GM21737 (cell line): ENCODE measurements at regions not wholly inside any gene's neighbourhood (a gene's known extent, or its start where the extent isn't known, plus 50 kb on each side); places are given as distances from the start of the nearest gene placed in this dataset.
"Not testable (repeated sequence)": the region's sequence is repeated elsewhere in the genome, so short reads cannot be mapped to it uniquely, and the experiment has no call there.

Source experiments
- ATAC-seq: cut with Tn5 transposase; IDR thresholded peaks from one replicate; pipeline ENCODE4 v1.9.1; 2021; ENCODE audit warnings: mild to moderate bottlenecking, moderate library complexity; ENCODE audit not compliant: unreplicated experiment

DNA sequence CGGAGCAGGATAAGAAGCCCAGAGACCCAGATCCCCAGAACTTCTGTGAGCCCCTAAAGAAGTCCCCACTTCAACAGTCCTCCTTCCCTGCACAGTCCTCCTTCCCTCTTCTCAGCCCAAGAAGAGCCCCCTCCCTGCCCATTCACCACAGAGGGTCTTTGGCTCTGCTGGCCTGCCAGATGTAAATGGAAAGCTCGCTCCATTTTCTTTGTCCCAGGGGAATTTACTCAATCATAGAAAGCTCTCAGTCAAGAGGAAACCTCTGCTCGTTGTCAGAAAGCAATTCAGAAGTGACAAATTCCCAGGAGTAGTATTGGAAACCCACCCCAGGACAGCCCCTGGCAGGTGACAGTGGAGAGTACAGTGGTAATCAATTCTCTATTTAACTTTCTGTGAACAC, 105.5 kb upstream of the SMAD3 start:
- no peak for ATAC-seq

GRCh38 chr15:66960519-66960918, 104.9 kb upstream of the SMAD3 start:
- no peak for ATAC-seq

DNA sequence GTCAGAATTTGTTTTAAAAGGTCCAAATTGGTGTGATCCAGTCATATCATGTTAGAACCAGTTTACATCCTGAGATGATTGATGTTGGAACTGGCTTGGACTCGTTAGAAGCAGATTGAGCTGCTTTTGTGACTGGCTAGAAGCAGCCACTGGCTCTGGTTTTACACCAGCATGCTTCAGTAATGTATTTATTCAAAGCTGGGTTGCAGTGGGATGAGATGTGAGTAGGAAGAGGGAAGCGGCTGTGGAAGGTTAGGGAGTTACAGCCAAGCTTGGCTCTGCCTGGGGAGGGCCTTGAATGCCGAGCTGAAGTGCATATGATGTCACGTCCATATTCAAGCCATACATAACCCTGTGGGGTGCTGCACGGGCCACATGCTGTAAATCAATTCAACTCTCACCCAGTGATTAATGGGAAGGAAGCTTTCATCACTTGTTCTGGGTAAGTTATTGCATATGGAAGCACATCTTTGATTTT, 104.0 kb upstream of the SMAD3 start:
- ATAC-seq: no peak

DNA sequence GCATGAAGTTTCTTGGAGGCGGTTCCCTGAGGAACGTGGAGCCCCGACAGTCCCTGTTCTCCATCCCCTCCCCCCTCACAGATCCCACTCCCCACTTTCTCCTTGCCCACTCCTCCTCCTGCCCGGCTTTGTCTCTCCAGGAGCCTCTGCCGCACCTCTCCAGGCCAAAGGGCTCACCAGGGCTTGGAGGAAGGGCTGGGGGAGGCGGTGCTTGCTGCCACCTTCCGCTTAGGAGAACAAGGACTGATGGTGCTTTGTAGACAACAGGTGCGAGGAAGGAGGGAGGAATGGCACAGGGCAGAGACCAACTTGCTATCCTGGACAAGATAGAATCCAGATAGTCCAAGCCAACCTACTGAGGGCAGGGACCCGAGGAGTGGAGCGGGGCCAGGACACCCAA, 103.5 kb upstream of the SMAD3 start:
- no peak for ATAC-seq

GRCh38 chr15:66962522-66962921, 102.9 kb upstream of the SMAD3 start:
- ATAC-seq: no peak

GRCh38 chr15:66963084-66963483, 102.3 kb upstream of the SMAD3 start:
- ATAC-seq: no peak

GRCh38 chr15:66963710-66964109, 101.7 kb upstream of the SMAD3 start:
- ATAC-seq: no peak

- ATAC-seq: no peak
These were observed 101.2 kb upstream of the SMAD3 start for GRCh38 chr15:66964111-66964738.

GRCh38 chr15:66964791-66965190, 100.6 kb upstream of the SMAD3 start:
- ATAC-seq: no peak

DNA sequence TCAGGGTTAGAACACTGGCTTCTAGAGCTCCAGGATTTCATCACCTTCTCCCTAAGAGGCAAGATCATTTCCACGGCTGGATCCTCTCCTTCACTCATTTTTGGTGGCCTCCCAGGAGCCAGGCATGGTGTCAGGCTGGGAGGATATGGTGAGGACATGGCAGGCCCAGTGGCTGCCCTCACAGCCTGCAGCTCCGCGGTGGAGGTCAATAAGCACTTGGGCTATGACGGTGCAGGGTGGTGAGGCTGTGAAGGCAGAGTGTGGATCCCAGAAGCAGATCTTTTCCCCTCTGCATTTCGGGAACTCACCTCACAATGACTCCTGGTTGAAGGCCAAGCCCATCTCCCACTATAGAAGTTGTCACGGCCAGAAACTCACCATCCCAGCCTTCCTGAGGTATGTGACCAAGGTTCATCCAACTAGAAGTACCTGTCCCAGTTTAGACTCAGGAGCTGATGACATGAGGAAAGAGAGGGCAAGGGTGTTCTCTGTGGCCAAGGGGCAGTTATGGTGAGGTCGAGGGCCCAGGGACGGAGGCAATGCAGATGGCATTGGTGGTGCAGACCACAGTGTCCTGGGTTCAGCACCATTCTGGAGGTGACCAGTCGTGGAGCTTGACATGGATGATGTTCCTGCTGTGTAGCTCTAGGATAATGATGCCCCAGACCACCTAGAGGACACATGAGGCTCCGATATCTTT, 100.1 kb upstream of the SMAD3 start:
- ATAC-seq: no peak

GRCh38 chr15:66966256-66966655, 99.1 kb upstream of the SMAD3 start:
- no peak for ATAC-seq

DNA sequence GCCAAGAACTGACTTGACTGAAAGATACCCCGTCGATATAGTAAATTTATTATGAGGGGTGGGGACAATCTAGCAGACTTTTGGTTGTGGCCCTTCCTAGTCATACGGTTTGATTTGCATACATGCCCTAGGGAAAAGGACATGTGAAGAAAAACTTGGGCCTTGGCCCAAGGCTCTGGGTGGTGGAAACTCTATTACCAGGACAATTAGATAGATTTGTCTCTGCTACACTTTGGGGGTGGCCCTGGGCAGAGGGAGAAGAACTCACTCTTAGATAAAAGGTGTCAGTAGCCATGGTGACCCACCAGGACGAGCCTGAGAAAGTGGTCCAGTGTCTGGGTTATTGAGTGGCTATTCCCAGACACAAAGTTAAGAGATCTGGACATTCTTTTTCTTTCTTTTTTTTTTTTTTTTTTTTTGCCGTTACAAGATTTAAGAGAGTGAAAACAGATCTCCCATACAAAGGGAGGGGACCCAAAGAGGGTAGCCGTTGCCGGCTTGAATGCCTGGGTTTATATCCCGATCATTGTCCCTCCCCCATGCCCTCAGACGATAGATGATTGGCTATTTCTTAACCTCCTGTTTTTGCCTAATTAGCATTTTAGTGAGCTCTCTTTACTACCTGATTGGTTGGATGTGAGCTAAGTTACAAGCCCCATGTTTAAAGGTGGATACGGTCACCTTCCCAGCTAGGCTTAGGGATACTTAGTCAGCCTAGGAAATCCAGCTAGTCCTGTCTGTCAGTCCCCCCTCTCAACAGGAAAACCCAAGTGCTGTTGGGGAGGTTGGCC, 96.4 kb upstream of the SMAD3 start:
- no peak for ATAC-seq

DNA sequence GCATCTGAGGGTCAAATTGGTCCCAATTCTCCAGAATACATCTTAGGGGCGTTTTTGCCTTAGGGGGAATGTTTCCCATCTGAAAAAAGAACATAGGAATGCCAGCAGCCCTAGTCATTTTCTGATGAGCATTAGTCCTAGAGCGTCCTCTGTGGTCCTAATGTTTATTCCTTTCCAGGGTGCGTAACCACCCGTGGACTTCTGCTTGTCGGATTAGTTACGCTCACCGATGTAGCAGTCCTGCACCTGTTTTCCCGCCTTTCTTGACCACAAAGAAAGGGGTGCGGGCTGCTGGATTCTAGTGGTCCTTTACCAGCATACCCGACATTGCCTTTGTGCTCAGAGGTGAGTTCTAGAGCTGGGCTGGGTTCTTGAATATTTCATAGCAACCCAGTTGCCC, 91.3 kb upstream of the SMAD3 start:
- ATAC-seq: not testable (repeated sequence)

DNA sequence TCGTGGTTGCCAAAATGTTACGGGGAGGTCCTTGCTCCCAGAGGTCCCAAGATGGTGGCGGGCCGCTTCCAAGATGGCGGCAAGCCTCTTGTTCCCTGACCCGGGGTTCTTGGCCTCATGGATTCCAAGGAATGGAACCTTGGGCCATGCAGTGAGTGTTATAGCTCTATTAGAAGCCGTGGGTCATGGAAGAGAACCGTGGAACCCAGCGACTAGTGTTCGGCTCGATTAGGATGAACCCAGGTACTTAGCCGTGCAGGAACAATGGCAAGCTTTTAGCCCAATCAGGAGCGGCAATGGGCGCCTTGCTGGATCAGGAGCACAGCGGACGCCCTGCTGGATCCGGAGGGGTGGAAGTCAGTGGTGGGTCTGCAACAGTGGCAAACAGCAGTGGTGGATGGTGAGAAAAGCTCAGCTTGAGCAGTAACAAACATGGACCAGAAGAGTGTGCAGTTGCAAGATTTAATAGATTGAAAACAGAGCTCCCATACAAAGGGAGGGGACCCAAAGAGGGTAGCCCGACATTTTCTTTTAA, 89.2 kb upstream of the SMAD3 start:
- not testable (repeated sequence) for ATAC-seq

GRCh38 chr15:66980326-66980725, 85.1 kb upstream of the SMAD3 start:
- not testable (repeated sequence) for ATAC-seq

- no peak for ATAC-seq
These were observed 83.6 kb upstream of the SMAD3 start for GRCh38 chr15:66981771-66982170.

- no peak for ATAC-seq
These were observed 83.2 kb upstream of the SMAD3 start for GRCh38 chr15:66982250-66982649.

GRCh38 chr15:66982816-66983215, 82.6 kb upstream of the SMAD3 start:
- ATAC-seq: no peak

- no peak for ATAC-seq
These were observed 79.7 kb upstream of the SMAD3 start for GRCh38 chr15:66985653-66986052.

DNA sequence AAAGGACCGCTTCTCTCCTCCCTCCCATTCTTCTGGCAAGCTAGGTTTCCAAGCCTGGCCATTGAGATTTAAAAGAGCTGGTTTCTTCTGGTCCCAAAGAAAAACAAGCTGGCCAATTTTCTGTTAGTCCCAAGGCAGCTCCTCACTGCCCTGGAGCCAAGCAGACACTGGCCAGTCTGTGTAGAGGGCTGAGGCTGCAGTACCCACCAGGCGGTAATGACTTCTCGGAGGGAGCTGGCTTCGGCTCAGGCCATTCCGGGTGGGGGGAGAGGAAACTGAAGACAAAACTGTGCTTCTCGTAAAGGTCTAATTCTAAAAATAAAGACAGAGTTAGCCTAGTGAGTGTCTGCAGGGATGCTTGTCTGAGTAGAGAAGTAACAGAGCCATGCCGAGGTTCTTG, 78.5 kb upstream of the SMAD3 start:
- no peak for ATAC-seq

DNA sequence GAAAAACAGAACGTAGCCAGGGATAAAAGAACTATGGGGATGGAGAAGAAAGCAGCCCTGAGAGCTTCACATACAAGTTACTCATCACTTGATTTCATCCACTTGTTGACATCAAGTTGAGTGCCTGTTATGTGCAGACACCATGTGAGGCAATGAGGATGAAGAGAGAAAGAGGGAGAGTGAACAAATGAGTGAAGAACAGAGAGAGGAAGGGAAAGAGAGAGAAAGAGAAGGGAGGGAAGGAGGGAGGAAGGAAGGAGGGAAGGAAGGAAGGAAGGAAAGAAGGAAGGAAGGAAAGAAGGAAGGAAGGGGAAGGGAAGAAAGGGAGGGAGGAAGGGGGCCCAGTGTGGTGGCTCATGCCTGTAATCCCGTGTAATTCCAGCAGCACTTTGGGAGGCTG, 72.3 kb upstream of the SMAD3 start:
- no peak for ATAC-seq
